Fibroblast of lung (primary cell): ENCODE measurements at regions not wholly inside any gene's neighbourhood (a gene's known extent, or its start where the extent isn't known, plus 50 kb on each side); places are given as distances from the start of the nearest gene placed in this dataset.
"Not testable (repeated sequence)": the region's sequence is repeated elsewhere in the genome, so short reads cannot be mapped to it uniquely, and the experiment has no call there.

ENCODE experiments used
- DNase-seq, 2 donors: peaks; one replicate each; pipeline versions ENCODE4 v3.0.0 to v3.0.0-alpha.2; 2010; ENCODE audit warnings: low read depth in 2 of 2
- H2AFZ ChIP-seq: 2 replicates; pipeline ENCODE4 v1.5.1; 2012; ENCODE audit warnings: low read length, control low read depth, inconsistent platforms
- H3K27ac ChIP-seq: 2 replicates; pipeline ENCODE4 v1.5.1; 2011; ENCODE audit warnings: low read length, control low read depth; ENCODE audit not compliant: insufficient read depth
- H3K27me3 ChIP-seq: 2 replicates; pipeline ENCODE4 v1.5.1; 2011; ENCODE audit warnings: mild to moderate bottlenecking, low read length; ENCODE audit not compliant: control insufficient read depth, insufficient read depth
- H3K36me3 ChIP-seq: 2 replicates; pipeline ENCODE4 v1.5.1; 2011; ENCODE audit warnings: low read length; ENCODE audit not compliant: control insufficient read depth, insufficient read depth
- H3K4me1 ChIP-seq: 2 replicates; pipeline ENCODE4 v1.5.1; 2011; ENCODE audit warnings: low read length; ENCODE audit not compliant: control insufficient read depth, insufficient read depth; ENCODE audit errors: extremely low read depth
- H3K4me2 ChIP-seq: 2 replicates; pipeline ENCODE4 v1.5.1; 2011; ENCODE audit warnings: low read length, control low read depth; ENCODE audit not compliant: insufficient read depth; ENCODE audit errors: extremely low read depth
- H3K4me3 ChIP-seq, 4 experiments: fragments of 200-600 bp in 1 of 4; sonication (generic) in 1 of 4; replicated peaks in 1 of 4; 2 replicates each; pipeline ENCODE4 v1.5.1; 2011 to 2016; ENCODE audit warnings: low read length in 4 of 4, low read depth in 3 of 4, mild to moderate bottlenecking in 3 of 4, control low read depth in 2 of 4, inconsistent platforms in 1 of 4, mixed read lengths in 1 of 4; ENCODE audit not compliant: insufficient read depth in 1 of 4; ENCODE audit errors: control extremely low read depth in 1 of 4
- H3K79me2 ChIP-seq: 2 replicates; pipeline ENCODE4 v1.5.1; 2012; ENCODE audit warnings: mild to moderate bottlenecking, low read length, inconsistent platforms; ENCODE audit not compliant: control insufficient read depth, insufficient read depth
- H3K9ac ChIP-seq: 2 replicates; pipeline ENCODE4 v1.5.1; 2011; ENCODE audit warnings: mild to moderate bottlenecking, low read length, control low read depth; ENCODE audit not compliant: insufficient read depth
- H3K9me3 ChIP-seq: 2 replicates; pipeline ENCODE4 v1.5.1; 2012; ENCODE audit warnings: low read depth, low read length; ENCODE audit not compliant: control insufficient read depth, insufficient read depth
- H4K20me1 ChIP-seq: 2 replicates; pipeline ENCODE4 v1.5.1; 2011; ENCODE audit warnings: low read length; ENCODE audit not compliant: control insufficient read depth, insufficient read depth; ENCODE audit errors: extremely low read depth
- EZH2 ChIP-seq: IDR thresholded peaks from 2 replicates; pipeline ENCODE4 v1.5.1; 2012; ENCODE audit warnings: low read length, control low read depth, mild to moderate bottlenecking; ENCODE audit errors: missing control alignments
- TF ChIP-seq, protein P1 (sequence below), 2 donors: IDR thresholded peaks in 1 of 2; conservative IDR thresholded peaks in 1 of 2; 1 replicate in 1 of 2; 2 replicates in 1 of 2; pipeline ENCODE4 v1.5.1; 2011 to 2012; ENCODE audit warnings: low read length in 2 of 2, control low read depth in 1 of 2, inconsistent platforms in 1 of 2, low read depth in 1 of 2, mild to moderate bottlenecking in 1 of 2

DNA sequence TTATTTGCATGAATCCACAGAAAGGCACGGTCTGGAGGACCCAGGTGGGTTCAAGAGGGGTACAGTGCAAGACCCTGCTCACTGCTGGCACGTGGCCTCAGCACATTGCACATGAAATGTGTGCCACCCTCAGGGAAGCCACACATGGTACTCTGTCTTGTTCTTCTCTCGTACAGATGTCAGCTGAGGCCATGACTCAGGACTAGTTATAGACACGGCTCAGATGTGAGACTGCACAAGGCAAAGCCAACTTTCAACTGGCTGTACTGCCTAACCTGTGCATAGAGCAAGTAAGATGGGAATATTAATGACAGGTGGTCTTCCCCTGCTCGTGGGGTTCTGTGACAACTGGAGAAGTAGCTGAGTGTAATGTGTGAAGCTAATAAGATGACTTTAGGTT lies 249.4 kb upstream of the CTBP2 start:
- H3K4me3 ChIP-seq: no peak overlapping the region
- no peaks in the 10 kb centered on the region for H3K79me2 ChIP-seq
- no peak overlapping the region for H3K27ac ChIP-seq
- no peaks in the 10 kb centered on the region for H3K27me3 ChIP-seq
- H2AFZ ChIP-seq: no peak overlapping the region
- H3K36me3 ChIP-seq: no peaks in the 10 kb centered on the region
- H3K9ac ChIP-seq: no peak overlapping the region
- no peak overlapping the region for H3K4me2 ChIP-seq
- no peaks in the 10 kb centered on the region for H4K20me1 ChIP-seq
- H3K4me1 ChIP-seq: peaks cover 3% of the 10 kb centered on the region
- no peaks in the 10 kb centered on the region for H3K9me3 ChIP-seq
- TF ChIP-seq, protein P1, sequence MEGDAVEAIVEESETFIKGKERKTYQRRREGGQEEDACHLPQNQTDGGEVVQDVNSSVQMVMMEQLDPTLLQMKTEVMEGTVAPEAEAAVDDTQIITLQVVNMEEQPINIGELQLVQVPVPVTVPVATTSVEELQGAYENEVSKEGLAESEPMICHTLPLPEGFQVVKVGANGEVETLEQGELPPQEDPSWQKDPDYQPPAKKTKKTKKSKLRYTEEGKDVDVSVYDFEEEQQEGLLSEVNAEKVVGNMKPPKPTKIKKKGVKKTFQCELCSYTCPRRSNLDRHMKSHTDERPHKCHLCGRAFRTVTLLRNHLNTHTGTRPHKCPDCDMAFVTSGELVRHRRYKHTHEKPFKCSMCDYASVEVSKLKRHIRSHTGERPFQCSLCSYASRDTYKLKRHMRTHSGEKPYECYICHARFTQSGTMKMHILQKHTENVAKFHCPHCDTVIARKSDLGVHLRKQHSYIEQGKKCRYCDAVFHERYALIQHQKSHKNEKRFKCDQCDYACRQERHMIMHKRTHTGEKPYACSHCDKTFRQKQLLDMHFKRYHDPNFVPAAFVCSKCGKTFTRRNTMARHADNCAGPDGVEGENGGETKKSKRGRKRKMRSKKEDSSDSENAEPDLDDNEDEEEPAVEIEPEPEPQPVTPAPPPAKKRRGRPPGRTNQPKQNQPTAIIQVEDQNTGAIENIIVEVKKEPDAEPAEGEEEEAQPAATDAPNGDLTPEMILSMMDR (conservative IDR thresholded peaks at IDR 0.05 in 1 of 2, IDR thresholded peaks at IDR 0.05 in 1 of 2; ENCODE audit: low read depth in 1 of 2, low read length in 2 of 2): no peak
- TF ChIP-seq EZH2: no peak
- no peak for DNase-seq

DNA sequence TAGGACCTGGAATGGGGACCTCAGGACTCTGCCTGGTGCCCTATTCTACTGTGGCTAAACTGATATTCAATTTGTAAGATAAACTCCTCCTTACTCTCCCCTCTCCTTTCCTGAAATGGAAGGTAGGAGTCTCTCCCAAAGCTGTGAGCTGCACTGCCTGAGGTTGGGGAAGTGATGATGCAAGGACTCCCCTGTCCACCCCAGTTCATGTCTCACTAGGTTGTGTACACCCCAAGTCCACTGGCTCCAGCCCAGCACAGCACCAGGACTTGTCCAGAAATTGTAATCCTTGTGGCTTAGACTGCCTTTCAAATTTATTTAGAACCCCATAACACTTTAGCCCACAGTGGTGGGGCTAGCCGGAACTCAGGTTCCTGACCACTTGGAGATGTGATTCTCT lies 247.2 kb upstream of the CTBP2 start:
- H3K9ac ChIP-seq: no peak overlapping the region
- no peak for DNase-seq
- no peaks in the 10 kb centered on the region for H4K20me1 ChIP-seq
- no peaks in the 10 kb centered on the region for H3K9me3 ChIP-seq
- TF ChIP-seq, protein P1 (conservative IDR thresholded peaks at IDR 0.05 in 1 of 2, IDR thresholded peaks at IDR 0.05 in 1 of 2; ENCODE audit: low read depth in 1 of 2, low read length in 2 of 2): no peak
- no peak for TF ChIP-seq EZH2
- H3K27me3 ChIP-seq: no peaks in the 10 kb centered on the region
- H3K4me2 ChIP-seq: no peak overlapping the region
- no peak overlapping the region for H3K27ac ChIP-seq
- H3K36me3 ChIP-seq: no peaks in the 10 kb centered on the region
- H2AFZ ChIP-seq: no peak overlapping the region
- no peak overlapping the region for H3K4me3 ChIP-seq
- no peaks in the 10 kb centered on the region for H3K4me1 ChIP-seq
- no peaks in the 10 kb centered on the region for H3K79me2 ChIP-seq

DNA sequence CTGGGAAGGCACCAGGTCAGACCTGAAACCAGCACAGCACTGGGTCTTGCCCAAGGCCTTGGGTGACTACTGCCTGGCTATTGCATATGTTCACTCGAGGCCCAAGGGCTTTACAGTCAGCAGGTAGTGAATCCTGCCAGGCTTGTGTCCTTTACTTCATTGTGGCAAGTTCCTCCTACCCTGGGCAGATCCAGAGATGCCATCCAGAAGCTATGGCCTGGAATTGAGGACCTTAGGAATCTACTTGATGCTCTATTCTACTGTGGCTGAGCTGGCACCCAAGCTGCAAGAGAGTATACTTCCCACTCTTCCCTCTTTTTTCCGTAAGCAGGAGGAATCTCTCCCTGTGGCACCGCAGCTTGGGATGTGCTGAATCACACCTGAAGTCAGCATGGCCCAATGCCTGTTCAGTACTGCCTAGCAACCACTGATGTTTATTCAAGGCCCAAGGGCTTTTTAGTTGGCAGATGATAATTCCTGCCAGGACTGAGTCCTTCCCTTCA lies 246.7 kb upstream of the CTBP2 start:
- no peaks in the 10 kb centered on the region for H3K27me3 ChIP-seq
- TF ChIP-seq, protein P1 (conservative IDR thresholded peaks at IDR 0.05 in 1 of 2, IDR thresholded peaks at IDR 0.05 in 1 of 2; ENCODE audit: low read depth in 1 of 2, low read length in 2 of 2): no peak
- TF ChIP-seq EZH2: no peak
- no peaks in the 10 kb centered on the region for H3K79me2 ChIP-seq
- H3K9me3 ChIP-seq: no peaks in the 10 kb centered on the region
- no peak overlapping the region for H2AFZ ChIP-seq
- no peaks in the 10 kb centered on the region for H3K36me3 ChIP-seq
- H3K4me1 ChIP-seq: no peaks in the 10 kb centered on the region
- H3K27ac ChIP-seq: no peak overlapping the region
- H3K4me2 ChIP-seq: no peak overlapping the region
- no peak overlapping the region for H3K4me3 ChIP-seq
- peak; percentile 19 to 58 for DNase-seq
- H3K9ac ChIP-seq: no peak overlapping the region
- no peaks in the 10 kb centered on the region for H4K20me1 ChIP-seq

DNA sequence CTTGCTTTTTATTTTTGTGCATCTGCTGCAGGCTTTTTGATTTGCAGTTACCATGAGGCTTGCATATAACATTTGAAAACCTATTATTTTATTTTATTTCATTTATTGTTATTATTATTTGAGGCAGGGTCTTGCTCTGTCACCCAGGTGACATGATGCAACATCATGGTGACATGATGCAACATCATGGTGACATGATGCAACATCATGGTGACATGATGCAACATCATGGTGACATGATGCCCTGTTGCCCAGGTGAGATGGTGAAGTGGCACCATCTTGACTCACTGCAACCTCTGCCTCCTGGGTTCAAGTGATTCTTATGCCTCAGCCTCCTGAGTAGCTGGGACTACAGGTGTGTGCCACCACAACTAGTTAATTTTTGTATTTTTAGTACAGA lies 244.5 kb upstream of the CTBP2 start:
- H3K9me3 ChIP-seq, H4K20me1 ChIP-seq, H3K36me3 ChIP-seq, H3K4me3 ChIP-seq, H3K4me2 ChIP-seq, DNase-seq, H3K4me1 ChIP-seq, H2AFZ ChIP-seq, H3K79me2 ChIP-seq, H3K9ac ChIP-seq, H3K27ac ChIP-seq, H3K27me3 ChIP-seq: not testable (repeated sequence)
